GM18858 (cell line): ENCODE measurements at regions not wholly inside any gene's neighbourhood (a gene's known extent, or its start where the extent isn't known, plus 50 kb on each side); places are given as distances from the start of the nearest gene placed in this dataset.

Source experiments
- ATAC-seq: cut with Tn5 transposase; IDR thresholded peaks from one replicate; pipeline ENCODE4 v1.9.1; 2021; ENCODE audit not compliant: unreplicated experiment

GRCh38 chr6:163661272-163661671 lies 246.8 kb downstream of the QKI start:
- ATAC-seq = peak; percentile 98

GRCh38 chr6:163659803-163660202 lies 245.3 kb downstream of the QKI start:
- no peak for ATAC-seq

DNA sequence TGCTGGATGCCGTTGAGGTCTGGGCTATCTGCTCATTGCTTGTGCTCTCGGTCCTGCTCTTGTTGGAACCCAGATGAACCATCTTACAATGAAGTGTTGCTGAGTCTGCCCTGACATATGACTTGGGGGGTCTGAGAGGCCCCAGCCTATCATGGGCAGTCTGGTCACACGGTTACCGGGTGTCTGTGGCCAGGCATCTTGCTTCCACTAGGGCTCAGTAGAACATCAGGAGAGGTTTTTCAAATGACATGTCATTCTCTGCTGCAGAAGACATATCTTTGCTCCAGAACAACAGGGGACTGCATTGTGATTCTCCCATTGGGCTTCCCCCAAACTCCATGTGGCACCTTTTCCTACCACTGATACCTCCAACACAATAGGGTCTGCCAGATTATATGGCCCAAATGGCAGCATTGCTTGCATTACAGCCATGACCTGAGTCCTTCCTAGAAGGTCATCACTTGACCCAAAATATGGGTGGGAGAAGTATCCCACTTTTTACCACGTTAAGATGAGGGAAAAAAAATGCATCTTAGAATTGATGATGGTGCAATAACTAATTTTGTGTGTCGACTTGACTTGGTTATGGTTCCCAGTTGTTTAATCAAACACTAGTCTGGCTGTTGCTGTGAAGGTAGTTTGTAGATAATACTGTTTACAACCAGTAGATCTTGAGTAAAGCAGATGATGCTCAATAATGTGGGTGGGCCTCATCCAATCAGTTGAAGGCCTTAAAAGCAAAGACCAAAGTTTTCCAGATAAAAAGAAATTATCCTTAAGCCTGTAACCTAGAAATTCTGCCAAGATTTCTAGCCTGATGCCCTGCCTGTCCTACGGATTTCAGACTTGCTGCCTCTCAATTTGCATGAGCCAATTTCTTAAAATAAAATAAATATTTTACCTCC lies 241.0 kb downstream of the QKI start:
- ATAC-seq = peak; percentile 42

- no peak for ATAC-seq
These were observed 237.6 kb downstream of the QKI start for GRCh38 chr6:163651915-163652668.

GRCh38 chr6:163651426-163651825 lies 236.9 kb downstream of the QKI start:
- no peak for ATAC-seq

DNA sequence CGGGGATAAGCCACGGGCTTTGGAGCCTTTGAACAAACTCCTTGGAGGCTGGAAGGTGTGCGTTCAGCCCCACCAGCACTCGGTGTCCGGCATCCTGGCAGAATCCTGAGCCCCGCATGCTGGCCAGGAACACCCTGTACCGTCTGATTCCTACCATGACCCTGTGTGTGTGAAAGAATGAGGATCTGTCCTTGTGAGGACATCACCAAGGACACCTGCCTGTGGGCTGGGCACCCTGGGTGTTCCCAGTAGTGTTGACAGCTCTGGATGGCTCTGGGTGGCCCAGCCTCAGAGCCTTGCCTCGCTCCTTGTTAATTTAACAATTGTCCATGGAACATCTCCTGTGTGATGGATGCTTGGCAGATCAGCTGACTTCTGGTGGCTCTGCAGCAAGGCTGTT lies 234.3 kb downstream of the QKI start:
- no peak for ATAC-seq

DNA sequence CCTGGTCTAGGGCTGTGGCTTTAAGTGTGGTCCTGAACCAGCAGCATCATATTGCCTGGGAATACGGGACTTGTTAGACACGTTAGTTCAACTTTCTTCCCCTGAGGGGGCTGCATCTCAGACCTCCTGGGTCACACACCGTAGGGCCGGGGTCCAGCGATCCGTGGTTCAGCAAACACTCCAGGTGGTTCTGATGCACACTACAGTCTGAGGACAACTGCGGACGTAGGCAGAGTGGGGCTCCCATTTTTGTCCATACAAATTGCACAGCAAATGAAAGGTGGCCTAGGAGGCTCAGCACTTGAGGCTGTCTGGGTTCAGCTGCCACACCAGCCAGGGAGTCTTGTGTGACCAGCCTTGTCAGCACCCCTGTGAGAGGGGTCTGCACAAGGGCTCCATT lies 233.1 kb downstream of the QKI start:
- ATAC-seq = no peak

DNA sequence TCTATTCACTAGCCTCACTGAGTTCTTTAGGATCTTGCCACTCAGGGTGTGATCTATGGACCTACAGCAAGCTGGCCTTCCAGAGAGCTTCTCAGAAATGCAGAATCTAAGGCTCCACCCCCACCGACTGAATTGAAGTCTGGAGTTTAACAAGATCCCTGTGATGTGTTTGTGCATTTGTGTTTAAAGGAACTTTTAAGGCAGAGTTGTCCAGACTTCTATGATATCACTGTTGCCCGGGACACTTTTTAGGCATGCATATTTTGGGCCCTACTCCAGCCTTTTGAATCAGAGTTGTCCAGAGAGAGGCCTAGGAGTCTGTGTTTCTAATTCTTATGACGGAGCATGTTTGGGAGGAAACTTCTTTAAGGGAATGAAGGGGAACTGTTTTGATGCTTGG lies 232.3 kb downstream of the QKI start:
- ATAC-seq = no peak

DNA sequence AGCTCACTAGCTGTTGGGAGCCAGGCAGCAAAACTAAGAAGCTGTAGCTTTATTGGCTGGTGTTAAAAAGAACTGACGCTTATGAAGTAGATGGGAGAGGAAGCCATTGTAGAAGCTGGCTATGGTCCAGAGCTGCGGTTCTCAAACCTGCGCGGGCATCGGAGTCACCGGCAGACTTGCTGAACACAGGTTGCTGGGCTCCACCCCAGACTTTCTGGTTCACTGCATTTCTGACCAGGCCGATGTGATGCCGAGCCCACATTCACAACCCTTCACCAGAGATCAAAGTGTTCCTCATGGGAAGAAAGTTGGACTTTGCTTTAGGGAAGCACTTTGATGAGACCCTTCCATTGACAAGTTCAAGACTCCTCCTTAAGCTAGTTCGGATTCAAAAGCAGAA lies 231.6 kb downstream of the QKI start:
- no peak for ATAC-seq

DNA sequence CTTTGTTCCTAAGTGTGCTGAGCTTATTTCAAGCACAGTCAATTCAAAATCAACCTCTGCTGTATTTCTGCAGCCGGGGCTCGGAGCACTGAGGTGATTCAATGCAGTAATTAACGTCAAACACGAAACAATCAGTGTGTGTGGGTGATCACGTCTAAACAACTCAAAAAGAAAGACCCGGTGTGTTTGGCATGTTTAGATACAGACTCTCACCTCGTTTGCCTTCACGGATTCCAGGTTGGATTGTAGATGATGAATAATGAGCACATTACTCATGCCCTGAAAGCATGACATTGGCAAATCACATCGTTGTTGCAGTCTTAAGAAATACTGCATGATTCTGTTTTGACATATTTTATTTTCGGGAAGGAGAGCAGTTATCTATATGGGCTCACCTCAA lies 231.0 kb downstream of the QKI start:
- ATAC-seq = no peak

GRCh38 chr6:163643866-163644265 lies 229.3 kb downstream of the QKI start:
- no peak for ATAC-seq

DNA sequence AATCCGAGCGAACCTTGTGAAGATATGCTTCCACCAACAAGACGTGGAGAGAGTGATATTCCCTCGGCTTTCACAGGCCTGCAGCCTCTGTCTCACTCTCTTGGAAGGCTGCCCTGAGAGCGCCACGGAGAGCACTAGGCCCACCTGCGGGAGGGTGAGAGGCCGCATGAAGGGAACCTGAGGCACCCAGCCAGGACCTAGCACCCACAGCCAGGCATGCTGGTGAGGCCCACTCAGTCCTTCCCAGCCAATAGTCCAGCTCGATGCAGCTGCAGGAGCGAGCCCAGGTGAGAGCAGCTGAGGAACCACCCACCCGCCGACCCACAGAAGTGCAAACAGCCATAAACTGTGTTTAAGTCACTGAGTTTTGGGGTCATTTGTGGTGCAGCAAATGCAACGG lies 227.2 kb downstream of the QKI start:
- no peak for ATAC-seq

GRCh38 chr6:163640641-163641040 lies 226.1 kb downstream of the QKI start:
- ATAC-seq = no peak

DNA sequence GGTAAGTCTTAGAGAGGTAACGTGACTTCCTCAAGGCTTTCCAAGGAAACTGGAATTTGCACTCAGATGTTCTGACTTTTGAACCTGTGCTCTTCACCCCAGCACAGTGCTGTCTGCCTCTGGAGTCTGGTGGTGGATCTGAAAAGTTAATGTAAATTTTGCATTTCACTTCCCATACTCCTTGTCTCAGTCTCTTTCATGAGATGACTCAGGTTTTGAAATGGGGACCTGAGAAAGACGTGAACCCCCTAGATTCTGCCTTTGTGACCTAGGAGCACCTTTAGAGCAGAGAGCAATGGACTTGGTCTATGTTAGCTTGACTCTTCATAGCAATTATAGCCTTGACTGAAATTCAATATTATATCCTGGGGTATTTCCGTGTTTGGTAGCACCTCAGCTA lies 223.0 kb downstream of the QKI start:
- peak; percentile 93 for ATAC-seq

DNA sequence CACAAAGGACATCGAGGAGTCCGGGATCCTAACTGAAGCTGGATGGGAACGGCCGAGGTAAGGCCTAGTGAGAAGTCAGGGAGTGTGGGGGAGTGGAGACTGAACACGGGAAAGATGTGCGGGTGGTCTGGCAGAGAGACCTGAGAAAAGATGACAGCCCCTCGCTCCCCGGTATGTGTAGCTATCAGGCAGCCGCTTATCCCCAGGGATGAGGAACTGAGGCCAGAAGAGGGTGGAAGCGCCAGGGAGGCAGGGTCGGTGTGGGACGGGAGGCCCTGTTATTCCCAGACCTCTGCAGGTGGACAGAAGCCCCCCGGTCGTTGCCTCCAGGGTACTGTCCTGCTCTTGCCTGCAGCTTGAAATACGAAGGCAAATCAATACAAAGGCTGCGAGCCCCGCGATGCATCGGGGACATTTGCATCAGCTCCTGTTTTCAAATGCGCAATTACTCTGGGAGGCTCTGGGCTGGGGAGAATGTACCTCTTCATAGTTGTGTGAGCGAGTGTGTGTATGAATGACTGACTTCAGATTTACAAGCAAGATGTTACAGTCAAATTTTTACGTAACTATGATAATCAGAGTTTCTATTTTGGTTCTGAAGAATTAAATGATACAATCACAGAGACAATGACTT lies 221.3 kb downstream of the QKI start:
- no peak for ATAC-seq

- no peak for ATAC-seq
These were observed 220.8 kb downstream of the QKI start for GRCh38 chr6:163635315-163635714.

GRCh38 chr6:163634211-163635171 lies 220.0 kb downstream of the QKI start:
- no peak for ATAC-seq

- ATAC-seq = no peak
These were observed 216.5 kb downstream of the QKI start for GRCh38 chr6:163630991-163631390.

GRCh38 chr6:163630572-163630971 lies 216.1 kb downstream of the QKI start:
- ATAC-seq = no peak

DNA sequence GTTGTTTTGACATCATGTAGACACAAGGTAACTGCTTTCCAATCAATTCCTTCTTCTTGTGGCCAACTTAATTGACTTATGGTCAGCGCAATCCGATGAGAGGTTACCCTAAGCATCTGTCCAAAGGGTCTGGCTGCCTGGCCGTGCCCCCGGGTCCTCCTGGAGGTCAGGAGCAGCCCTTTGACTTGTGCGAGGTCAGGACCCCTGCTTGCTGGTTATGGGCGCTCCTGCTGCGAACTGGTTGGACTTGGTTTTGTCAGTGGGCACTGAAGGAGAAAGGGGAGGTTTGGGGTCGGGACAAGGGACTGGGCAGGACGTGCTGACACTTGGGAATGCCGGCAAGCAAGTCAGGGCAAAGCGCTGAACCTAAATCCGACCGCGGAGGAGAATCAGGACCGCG lies 215.6 kb downstream of the QKI start:
- no peak for ATAC-seq
